Liver (tissue), 8 donors: ENCODE measurements at regions not wholly inside any gene's neighbourhood (a gene's known extent, or its start where the extent isn't known, plus 50 kb on each side); places are given as distances from the start of the nearest gene placed in this dataset.

Experiments
- DNase-seq: peaks from one replicate; pipeline ENCODE4 v3.0.0-alpha.2; 2017; ENCODE audit warnings: low spot score
- H3K27ac ChIP-seq, 2 donors: one replicate each; pipeline ENCODE4 v1.7.0; 2013; ENCODE audit warnings: inconsistent platforms in 2 of 2, low read length in 2 of 2, control low read depth in 1 of 2, low read depth in 1 of 2, mild to moderate bottlenecking in 1 of 2
- H3K27me3 ChIP-seq, 4 donors: one replicate each; pipeline versions ENCODE4 v1.6.1 to v1.7.0; 2013; ENCODE audit warnings: low read length in 3 of 4, inconsistent platforms in 1 of 4, mild to moderate bottlenecking in 1 of 4, moderate library complexity in 1 of 4; ENCODE audit not compliant: control insufficient read depth in 4 of 4, insufficient read depth in 4 of 4
- H3K36me3 ChIP-seq, 4 donors: one replicate each; pipeline versions ENCODE4 v1.6.1 to v1.7.0; 2013; ENCODE audit warnings: low read length in 3 of 4, mild to moderate bottlenecking in 3 of 4, low read depth in 1 of 4, moderate library complexity in 1 of 4; ENCODE audit not compliant: control insufficient read depth in 4 of 4, insufficient read depth in 3 of 4
- H3K4me1 ChIP-seq, 4 donors: one replicate each; pipeline versions ENCODE4 v1.6.1 to v1.7.0; 2013; ENCODE audit warnings: low read length in 3 of 4, mild to moderate bottlenecking in 3 of 4, moderate library complexity in 1 of 4; ENCODE audit not compliant: control insufficient read depth in 4 of 4, insufficient read depth in 4 of 4
- H3K4me3 ChIP-seq, 3 donors: one replicate each; pipeline versions ENCODE4 v1.6.1 to v1.7.0; 2013; ENCODE audit warnings: low read length in 3 of 3, control low read depth in 1 of 3, low read depth in 1 of 3, mild to moderate bottlenecking in 1 of 3
- H3K9ac ChIP-seq, 2 donors: one replicate each; pipeline ENCODE4 v1.7.0; 2013; ENCODE audit warnings: low read length in 2 of 2, mild to moderate bottlenecking in 2 of 2, moderate library complexity in 2 of 2, control low read depth in 1 of 2, low read depth in 1 of 2
- H3K9me3 ChIP-seq, 4 donors: one replicate each; pipeline versions ENCODE4 v1.6.1 to v1.7.0; 2013; ENCODE audit warnings: low read length in 3 of 4; ENCODE audit not compliant: control insufficient read depth in 4 of 4
- CTCF ChIP-seq: fragments of 150-350 bp; IDR thresholded peaks from 2 replicates; pipeline ENCODE4 v1.5.1; 2017; ENCODE audit warnings: improper control_type of control experiment, low read depth, low read length; ENCODE audit not compliant: missing input control
- EGR1 ChIP-seq, 2 donors: IDR thresholded peaks; 2 replicates each; pipeline ENCODE4 v1.6.1; 2016 to 2018; ENCODE audit warnings: antibody characterized with exemption in 2 of 2, low read depth in 2 of 2
- FOXA1 ChIP-seq: IDR thresholded peaks from 2 replicates; pipeline ENCODE4 v1.6.1; 2016; ENCODE audit warnings: antibody characterized with exemption
- GABPA ChIP-seq, 2 donors: IDR thresholded peaks in 1 of 2; conservative IDR thresholded peaks in 1 of 2; 2 replicates each; pipeline ENCODE4 v1.6.1; 2016; ENCODE audit warnings: antibody characterized with exemption in 2 of 2, mild to moderate bottlenecking in 1 of 2, moderate library complexity in 1 of 2
- HNF4G ChIP-seq: IDR thresholded peaks from 2 replicates; pipeline ENCODE4 v1.6.1; 2016; ENCODE audit warnings: antibody characterized with exemption
- JUND ChIP-seq, 2 donors: IDR thresholded peaks; 2 replicates each; pipeline ENCODE4 v1.6.1; 2016; ENCODE audit warnings: antibody characterized with exemption in 2 of 2
- MAX ChIP-seq: IDR thresholded peaks from 2 replicates; pipeline ENCODE4 v1.6.1; 2016; ENCODE audit warnings: antibody characterized with exemption
- NR2F2 ChIP-seq: IDR thresholded peaks from 2 replicates; pipeline ENCODE4 v1.6.1; 2016; ENCODE audit warnings: antibody characterized with exemption
- RAD21 ChIP-seq, 2 donors: IDR thresholded peaks; 2 replicates each; pipeline ENCODE4 v1.6.1; 2016; ENCODE audit warnings: antibody characterized with exemption in 2 of 2, mild to moderate bottlenecking in 2 of 2
- RXRA ChIP-seq, 2 donors: IDR thresholded peaks; 2 replicates each; pipeline ENCODE4 v1.6.1; 2017 to 2018; ENCODE audit warnings: antibody characterized with exemption in 2 of 2, mild to moderate bottlenecking in 1 of 2
- TAF1 ChIP-seq: conservative IDR thresholded peaks from 2 replicates; pipeline ENCODE4 v1.6.1; 2016; ENCODE audit warnings: antibody characterized with exemption, mild to moderate bottlenecking
- YY1 ChIP-seq: IDR thresholded peaks from 2 replicates; pipeline ENCODE4 v1.6.1; 2016; ENCODE audit warnings: antibody characterized with exemption, mild to moderate bottlenecking
- ZBTB33 ChIP-seq: IDR thresholded peaks from 2 replicates; pipeline ENCODE4 v1.6.1; 2016; ENCODE audit warnings: antibody characterized with exemption
- WGBS: extraction: QIAGEN DNeasy Blood & Tissue Kit; methylation state at CpG from one replicate; pipeline ENCODE4 v1.1.7; 2013; 5-methylcytosine and 5-hydroxymethylcytosine counted together
- TF ChIP-seq, protein P1 (sequence below): IDR thresholded peaks from 2 replicates; pipeline ENCODE4 v1.6.1; 2016; ENCODE audit warnings: antibody characterized with exemption, mild to moderate bottlenecking
- donor health status: healthy.
- donor health status: healthy.
- donor health status: healthy.
- donor health status: healthy.
- donor health status: healthy.

- H3K36me3 ChIP-seq: no peaks in the 10 kb centered on the region
- H3K27me3 ChIP-seq: no peaks in the 10 kb centered on the region
- H3K4me1 ChIP-seq: peaks cover 0 to 8% (median 5%) of the 10 kb centered on the region in 4 donors
- H3K9ac ChIP-seq: no peak overlapping the region
- no peaks in the 10 kb centered on the region for H3K9me3 ChIP-seq
- TF ChIP-seq RAD21 (IDR thresholded peaks at IDR 0.05) (no peak), GABPA (IDR thresholded peaks at IDR 0.05 in 1 of 2, conservative IDR thresholded peaks at IDR 0.05 in 1 of 2) (no peak), NR2F2 (no peak), CTCF (no peak), ZBTB33 (no peak), EGR1 (IDR thresholded peaks at IDR 0.05; ENCODE audit: low read depth in 2 of 2) (no peak), MAX (no peak), JUND (IDR thresholded peaks at IDR 0.05) (no peak), HNF4G (no peak)
- no peak overlapping the region for H3K4me3 ChIP-seq
- no peak for DNase-seq
- H3K27ac ChIP-seq: no peak overlapping the region
Measured at GRCh38 chr5:69039829-69040228, 54.0 kb upstream of the SLC30A5 start.

DNA sequence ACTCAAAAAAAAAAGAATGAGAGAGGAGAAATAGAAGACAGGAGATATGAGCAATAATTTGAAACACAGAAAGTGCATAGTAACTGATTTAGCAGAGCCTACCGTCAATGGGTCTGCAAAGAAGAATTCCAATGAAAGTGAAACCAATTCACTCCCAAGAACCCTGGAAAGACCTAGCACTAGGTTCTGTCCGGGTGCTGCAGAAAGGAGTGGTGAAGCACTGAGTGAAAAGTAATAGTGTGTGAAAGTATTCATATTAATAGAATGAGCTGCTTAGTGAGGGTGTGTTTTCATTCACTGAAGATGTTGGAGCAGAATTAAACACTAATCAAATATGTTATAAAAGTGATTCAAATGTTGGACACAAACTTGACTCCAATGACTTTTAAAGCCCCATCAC is 51.3 kb upstream of the SLC30A5 start:
- Histone ChIP-seq H3K9me3 (no peaks in the 10 kb centered on the region), H3K27me3 (no peaks in the 10 kb centered on the region), H3K36me3 (no peaks in the 10 kb centered on the region), H3K4me3 (no peak overlapping the region), H3K27ac (peak overlapping the region; percentile 84 to 86), H3K4me1 (peaks cover 0 to 11% (median 6%) of the 10 kb centered on the region in 4 donors), H3K9ac (peak overlapping the region; percentile 77 to 94)
- TF ChIP-seq RXRA (IDR thresholded peaks at IDR 0.05) (no peak), EGR1 (IDR thresholded peaks at IDR 0.05; ENCODE audit: low read depth in 2 of 2) (no peak), RAD21 (IDR thresholded peaks at IDR 0.05) (no peak), YY1 (no peak), CTCF (no peak), HNF4G (no peak), TAF1 (no peak), GABPA (IDR thresholded peaks at IDR 0.05 in 1 of 2, conservative IDR thresholded peaks at IDR 0.05 in 1 of 2) (no peak), FOXA1 (no peak)
- TF ChIP-seq, protein P1, sequence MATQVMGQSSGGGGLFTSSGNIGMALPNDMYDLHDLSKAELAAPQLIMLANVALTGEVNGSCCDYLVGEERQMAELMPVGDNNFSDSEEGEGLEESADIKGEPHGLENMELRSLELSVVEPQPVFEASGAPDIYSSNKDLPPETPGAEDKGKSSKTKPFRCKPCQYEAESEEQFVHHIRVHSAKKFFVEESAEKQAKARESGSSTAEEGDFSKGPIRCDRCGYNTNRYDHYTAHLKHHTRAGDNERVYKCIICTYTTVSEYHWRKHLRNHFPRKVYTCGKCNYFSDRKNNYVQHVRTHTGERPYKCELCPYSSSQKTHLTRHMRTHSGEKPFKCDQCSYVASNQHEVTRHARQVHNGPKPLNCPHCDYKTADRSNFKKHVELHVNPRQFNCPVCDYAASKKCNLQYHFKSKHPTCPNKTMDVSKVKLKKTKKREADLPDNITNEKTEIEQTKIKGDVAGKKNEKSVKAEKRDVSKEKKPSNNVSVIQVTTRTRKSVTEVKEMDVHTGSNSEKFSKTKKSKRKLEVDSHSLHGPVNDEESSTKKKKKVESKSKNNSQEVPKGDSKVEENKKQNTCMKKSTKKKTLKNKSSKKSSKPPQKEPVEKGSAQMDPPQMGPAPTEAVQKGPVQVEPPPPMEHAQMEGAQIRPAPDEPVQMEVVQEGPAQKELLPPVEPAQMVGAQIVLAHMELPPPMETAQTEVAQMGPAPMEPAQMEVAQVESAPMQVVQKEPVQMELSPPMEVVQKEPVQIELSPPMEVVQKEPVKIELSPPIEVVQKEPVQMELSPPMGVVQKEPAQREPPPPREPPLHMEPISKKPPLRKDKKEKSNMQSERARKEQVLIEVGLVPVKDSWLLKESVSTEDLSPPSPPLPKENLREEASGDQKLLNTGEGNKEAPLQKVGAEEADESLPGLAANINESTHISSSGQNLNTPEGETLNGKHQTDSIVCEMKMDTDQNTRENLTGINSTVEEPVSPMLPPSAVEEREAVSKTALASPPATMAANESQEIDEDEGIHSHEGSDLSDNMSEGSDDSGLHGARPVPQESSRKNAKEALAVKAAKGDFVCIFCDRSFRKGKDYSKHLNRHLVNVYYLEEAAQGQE: no peak
- WGBS: 27% methylated on average over 2 of the region's 2 CpGs
- DNase-seq: no peak
